AG08396 (cell line): ENCODE measurements at regions not wholly inside any gene's neighbourhood (a gene's known extent, or its start where the extent isn't known, plus 50 kb on each side); places are given as distances from the start of the nearest gene placed in this dataset.
"Not testable (repeated sequence)": the region's sequence is repeated elsewhere in the genome, so short reads cannot be mapped to it uniquely, and the experiment has no call there.

Experiments
- DNase-seq: peaks from one replicate; pipeline ENCODE4 v3.0.0; 2012; ENCODE audit warnings: low spot score, mixed read lengths

DNA sequence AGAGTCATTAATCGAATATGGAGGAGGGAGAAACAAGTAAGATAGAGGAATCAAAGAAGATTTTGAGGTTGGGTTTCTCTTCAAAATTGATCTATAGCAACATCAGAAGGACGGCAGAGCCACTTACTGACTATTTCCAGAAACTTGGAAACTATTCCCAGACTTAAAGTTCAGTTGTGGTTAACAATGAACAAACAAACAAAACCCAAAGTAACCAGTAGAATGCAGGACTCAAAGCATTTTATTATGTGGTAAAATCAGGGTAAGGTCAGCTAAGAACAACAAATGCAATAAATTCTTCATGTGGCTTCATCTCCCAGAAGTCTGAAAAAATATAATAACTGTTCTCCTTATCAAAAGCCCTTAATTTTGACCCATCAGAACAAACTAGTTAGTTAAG, 54.9 kb upstream of the OSMR start:
- DNase-seq: no peak

DNA sequence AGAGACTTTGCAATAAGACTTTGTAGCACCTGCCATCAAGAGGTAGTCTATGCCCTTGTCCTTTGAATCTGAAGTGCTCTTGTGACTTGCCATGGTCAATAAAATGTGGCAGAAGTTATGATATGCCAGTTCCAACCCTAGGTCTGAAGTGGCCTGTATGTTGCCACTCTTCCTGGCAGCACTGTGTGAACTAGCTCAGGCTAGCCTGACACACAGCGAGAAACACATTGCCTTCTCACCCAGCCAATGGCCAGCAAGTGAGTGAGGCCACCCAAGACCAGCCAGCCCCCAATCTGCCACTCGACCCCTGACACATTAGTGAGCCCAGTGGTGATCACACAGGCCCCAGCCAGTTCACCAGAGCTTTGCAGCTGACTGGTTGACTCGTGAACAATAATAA, 52.7 kb upstream of the OSMR start:
- DNase-seq: no peak

DNA sequence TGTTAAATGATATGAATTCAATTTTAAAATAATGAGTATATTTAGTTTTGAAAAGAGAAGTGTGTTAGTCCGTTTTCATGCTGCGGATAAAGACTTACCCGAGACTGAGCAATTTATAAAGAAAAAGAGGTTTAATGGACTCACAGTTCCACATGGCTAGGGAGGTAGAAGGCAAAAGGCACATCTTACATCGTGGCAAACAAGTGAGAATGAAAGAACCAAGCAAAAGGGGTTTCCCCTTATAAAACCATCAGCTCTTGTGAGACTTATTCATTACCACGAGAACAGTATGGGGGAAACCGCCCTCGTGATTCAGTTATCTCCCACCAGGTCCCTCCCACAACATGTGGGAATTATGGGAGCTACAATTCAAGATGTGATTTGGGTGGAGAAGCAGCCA, 51.8 kb upstream of the OSMR start:
- not testable (repeated sequence) for DNase-seq

DNA sequence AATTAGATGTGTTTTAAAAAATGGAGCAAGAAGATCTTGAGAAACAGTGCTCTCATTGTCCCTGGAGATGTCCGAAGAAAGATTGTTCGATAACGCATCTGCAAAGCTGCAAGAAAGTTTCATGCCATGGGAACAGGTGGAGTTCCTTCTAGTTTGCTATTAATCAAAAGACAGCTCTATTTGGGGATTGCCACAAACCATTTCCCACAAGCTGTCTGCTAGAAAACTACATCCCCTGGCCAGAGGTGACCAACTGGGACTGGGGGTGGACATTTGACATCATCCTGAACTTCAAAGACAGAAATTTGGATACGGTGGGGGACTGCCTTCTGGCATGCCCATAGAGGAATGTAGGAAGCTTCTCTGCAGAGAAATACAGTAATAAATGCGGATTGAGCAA, 50.8 kb upstream of the OSMR start:
- DNase-seq: no peak

DNA sequence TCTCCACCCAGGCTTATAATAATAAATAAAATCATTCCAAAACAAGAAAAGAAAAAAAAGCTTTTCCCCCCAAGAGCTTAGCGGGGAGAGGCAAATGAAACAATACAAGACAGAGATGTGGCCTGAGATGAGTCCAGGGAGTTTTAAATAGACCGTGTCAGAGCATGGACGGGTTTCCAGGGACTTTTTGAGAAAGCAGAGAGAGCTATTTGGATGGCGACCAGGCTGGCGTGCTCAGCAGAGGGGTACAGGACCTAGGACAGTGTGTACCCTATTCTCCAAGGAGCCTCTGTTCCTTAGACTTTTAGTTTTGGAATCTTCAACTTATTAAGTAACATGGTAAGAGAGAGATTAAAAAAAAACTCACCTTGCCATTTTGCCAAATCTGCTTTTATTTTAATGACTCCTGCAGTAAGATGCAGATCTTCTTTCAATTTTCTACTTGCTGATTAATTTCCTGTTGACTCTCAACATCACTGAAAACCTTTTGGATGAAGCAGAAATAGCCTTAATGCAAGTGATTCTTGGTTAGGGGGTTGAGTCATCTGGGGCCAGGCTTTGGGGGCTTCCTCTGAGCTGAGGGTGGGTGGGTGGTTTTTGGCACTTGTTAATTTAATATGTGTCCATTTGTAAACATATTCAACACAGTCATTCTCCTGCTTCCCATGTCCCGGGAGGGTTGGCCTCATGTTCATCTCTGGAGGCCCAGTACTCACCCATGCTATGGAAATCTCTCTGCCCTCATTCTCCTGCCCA, 49.6 kb upstream of the OSMR start:
- no peak for DNase-seq
